GM23248 (cell line): ENCODE measurements at regions not wholly inside any gene's neighbourhood (a gene's known extent, or its start where the extent isn't known, plus 50 kb on each side); places are given as distances from the start of the nearest gene placed in this dataset.

Experiments
- DNase-seq: peaks from one replicate; pipeline ENCODE4 v3.0.0-alpha.2; 2015
- H2AFZ ChIP-seq: fragments of 200-600 bp; sonication (generic); 2 replicates; pipeline ENCODE4 v1.6.1; 2016; ENCODE audit warnings: antibody characterized with exemption
- H3F3A ChIP-seq: fragments of 200-600 bp; sonication (generic); 2 replicates; pipeline ENCODE4 v1.6.1; 2016; ENCODE audit warnings: mild to moderate bottlenecking, antibody characterized with exemption, mixed run types; ENCODE audit not compliant: insufficient read depth
- H3K27ac ChIP-seq: fragments of 200-600 bp; sonication (generic); 2 replicates; pipeline ENCODE4 v1.5.1; 2016; ENCODE audit warnings: mild to moderate bottlenecking
- H3K27me3 ChIP-seq: fragments of 200-600 bp; sonication (generic); replicated peaks from 2 replicates; pipeline ENCODE4 v1.6.1; 2016; ENCODE audit warnings: mild to moderate bottlenecking; ENCODE audit not compliant: insufficient read depth
- H3K36me3 ChIP-seq: fragments of 200-600 bp; sonication (generic); 2 replicates; pipeline ENCODE4 v1.6.1; 2016; ENCODE audit warnings: low read depth, mild to moderate bottlenecking
- H3K4me1 ChIP-seq: fragments of 200-600 bp; sonication (generic); 2 replicates; pipeline ENCODE4 v1.6.1; 2016; ENCODE audit warnings: mild to moderate bottlenecking; ENCODE audit not compliant: insufficient read depth
- H3K4me2 ChIP-seq: fragments of 200-600 bp; sonication (generic); one replicate; pipeline ENCODE4 v1.6.1; 2016; ENCODE audit warnings: mild to moderate bottlenecking; ENCODE audit not compliant: unreplicated experiment
- H3K4me3 ChIP-seq: fragments of 200-600 bp; sonication (generic); 2 replicates; pipeline ENCODE4 v1.5.1; 2016; ENCODE audit warnings: mild to moderate bottlenecking
- H3K79me2 ChIP-seq: fragments of 200-600 bp; sonication (generic); 2 replicates; pipeline ENCODE4 v1.6.1; 2016; ENCODE audit warnings: mild to moderate bottlenecking; ENCODE audit not compliant: insufficient read depth
- H3K9ac ChIP-seq: fragments of 200-600 bp; sonication (generic); 2 replicates; pipeline ENCODE4 v1.6.1; 2016; ENCODE audit warnings: mild to moderate bottlenecking
- H3K9me2 ChIP-seq: fragments of 200-600 bp; sonication (generic); 2 replicates; pipeline ENCODE4 v1.6.1; 2016; ENCODE audit warnings: mixed run types, mild to moderate bottlenecking, moderate library complexity; ENCODE audit not compliant: insufficient read depth
- H3K9me3 ChIP-seq: fragments of 200-600 bp; sonication (generic); one replicate; pipeline ENCODE4 v1.6.1; 2017; ENCODE audit warnings: low read depth
- H4K20me1 ChIP-seq: fragments of 200-600 bp; sonication (generic); 2 replicates; pipeline ENCODE4 v1.6.0; 2016; ENCODE audit not compliant: insufficient read depth
- EZH2 ChIP-seq: fragments of 200-600 bp; sonication (generic); IDR thresholded peaks from 2 replicates; pipeline ENCODE4 v1.6.1; 2018; ENCODE audit warnings: antibody characterized with exemption, mild to moderate bottlenecking; ENCODE audit not compliant: insufficient read depth, poor library complexity, severe bottlenecking
- EZH2phosphoT487 ChIP-seq: fragments of 200-600 bp; sonication (generic); IDR thresholded peaks from 2 replicates; pipeline ENCODE4 v1.6.1; 2018; ENCODE audit warnings: antibody characterized with exemption, moderate library complexity, mild to moderate bottlenecking, low read depth; ENCODE audit not compliant: insufficient read depth
- WGBS, 2 experiments: methylation state at CpG; one replicate each; pipeline ENCODE4 v1.1.6; 2015 to 2017; ENCODE audit warnings: low lambda C conversion rate in 2 of 2, low coverage in 1 of 2; ENCODE audit errors: missing lambda C conversion rate in 2 of 2; 5-methylcytosine and 5-hydroxymethylcytosine counted together
- in situ Hi-C: fragments of 300-500 bp; cut with MboI; formaldehyde crosslinking; loops from 2 replicates; pipeline ENCODE4 v1.15.0; 2020

- Histone ChIP-seq H3K27me3 (no peaks in the 10 kb centered on the region), H3K9me3 (no peaks in the 10 kb centered on the region), H3K36me3 (no peaks in the 10 kb centered on the region), H3K9ac (no peak overlapping the region), H3K27ac (no peak overlapping the region), H3K9me2 (no peaks in the 10 kb centered on the region), H3F3A (peaks cover 14% of the 10 kb centered on the region), H3K79me2 (no peaks in the 10 kb centered on the region), H4K20me1 (no peaks in the 10 kb centered on the region), H3K4me3 (no peak overlapping the region), H3K4me2 (no peak overlapping the region), H3K4me1 (peaks cover 14% of the 10 kb centered on the region), H2AFZ (no peak overlapping the region)
- in situ Hi-C loops: no loop called here
- DNase-seq: no peak
- no peak for TF ChIP-seq EZH2phosphoT487
- TF ChIP-seq EZH2: no peak
- WGBS, 2 experiments: 54 to 61% methylated on average over 2 of the region's 2 CpGs
Observed at GRCh38 chr3:153089620-153090019, 72.4 kb upstream of the RAP2B start.

GRCh38 chr3:153090973-153091372, 71.1 kb upstream of the RAP2B start:
- no peak for DNase-seq
- no peaks in the 10 kb centered on the region for H3K36me3 ChIP-seq
- H3K9me2 ChIP-seq: no peaks in the 10 kb centered on the region
- H3K9me3 ChIP-seq: no peaks in the 10 kb centered on the region
- H3F3A ChIP-seq: peaks cover 14% of the 10 kb centered on the region
- H3K4me1 ChIP-seq: peaks cover 14% of the 10 kb centered on the region
- H3K27ac ChIP-seq: no peak overlapping the region
- H3K27me3 ChIP-seq: no peaks in the 10 kb centered on the region
- no peak for TF ChIP-seq EZH2phosphoT487
- no peak for TF ChIP-seq EZH2
- H4K20me1 ChIP-seq: no peaks in the 10 kb centered on the region
- no peak overlapping the region for H2AFZ ChIP-seq
- in situ Hi-C loops: no loop called here
- 94 to 97% methylated on average over 1 of the region's 1 CpG for WGBS, 2 experiments
- H3K9ac ChIP-seq: no peak overlapping the region
- no peak overlapping the region for H3K4me2 ChIP-seq
- H3K4me3 ChIP-seq: no peak overlapping the region
- no peaks in the 10 kb centered on the region for H3K79me2 ChIP-seq

- H3K9me2 ChIP-seq: no peaks in the 10 kb centered on the region
- TF ChIP-seq EZH2phosphoT487 (no peak), EZH2 (no peak)
- no peak overlapping the region for H3K9ac ChIP-seq
- no peak overlapping the region for H3K4me3 ChIP-seq
- DNase-seq: no peak
- H3K4me1 ChIP-seq: peaks cover 3% of the 10 kb centered on the region
- H3K9me3 ChIP-seq: no peaks in the 10 kb centered on the region
- no peaks in the 10 kb centered on the region for H3K79me2 ChIP-seq
- no peak overlapping the region for H2AFZ ChIP-seq
- H3K4me2 ChIP-seq: no peak overlapping the region
- in situ Hi-C loops: no loop called here
- no peaks in the 10 kb centered on the region for H4K20me1 ChIP-seq
- no peaks in the 10 kb centered on the region for H3K36me3 ChIP-seq
- H3F3A ChIP-seq: peaks cover 4% of the 10 kb centered on the region
- no peak overlapping the region for H3K27ac ChIP-seq
- H3K27me3 ChIP-seq: no peaks in the 10 kb centered on the region
Observed at GRCh38 chr3:153093629-153094028, 68.4 kb upstream of the RAP2B start.

GRCh38 chr3:153094386-153094785, 67.6 kb upstream of the RAP2B start:
- Histone ChIP-seq H3K36me3 (no peaks in the 10 kb centered on the region), H3K27me3 (no peaks in the 10 kb centered on the region), H3K79me2 (no peaks in the 10 kb centered on the region), H3K9me3 (no peaks in the 10 kb centered on the region), H4K20me1 (no peaks in the 10 kb centered on the region), H3F3A (no peaks in the 10 kb centered on the region), H3K4me3 (no peak overlapping the region), H3K9ac (no peak overlapping the region), H3K4me2 (no peak overlapping the region), H3K4me1 (no peaks in the 10 kb centered on the region), H2AFZ (no peak overlapping the region), H3K9me2 (no peaks in the 10 kb centered on the region), H3K27ac (no peak overlapping the region)
- no peak for DNase-seq
- TF ChIP-seq EZH2: no peak
- no peak for TF ChIP-seq EZH2phosphoT487
- in situ Hi-C loops: no loop called here
- WGBS, 2 experiments: 39 to 41% methylated on average over 1 of the region's 1 CpG

GRCh38 chr3:153095441-153095840, 66.6 kb upstream of the RAP2B start:
- no peak for DNase-seq
- Histone ChIP-seq H3K9me2 (no peaks in the 10 kb centered on the region), H3K9ac (no peak overlapping the region), H3K4me1 (no peaks in the 10 kb centered on the region), H3K79me2 (no peaks in the 10 kb centered on the region), H3K4me3 (no peak overlapping the region), H3K36me3 (no peaks in the 10 kb centered on the region), H3F3A (no peaks in the 10 kb centered on the region), H2AFZ (no peak overlapping the region), H3K9me3 (no peaks in the 10 kb centered on the region), H4K20me1 (no peaks in the 10 kb centered on the region), H3K27ac (no peak overlapping the region), H3K4me2 (no peak overlapping the region), H3K27me3 (no peaks in the 10 kb centered on the region)
- TF ChIP-seq EZH2: no peak
- no peak for TF ChIP-seq EZH2phosphoT487
- in situ Hi-C loops: no loop called here
- 94 to 96% methylated on average over 1 of the region's 1 CpG for WGBS, 2 experiments
